Stomach (tissue), 8 donors: ENCODE measurements at regions not wholly inside any gene's neighbourhood (a gene's known extent, or its start where the extent isn't known, plus 50 kb on each side); places are given as distances from the start of the nearest gene placed in this dataset.
A peak's percentile ranks its signal among the peaks of the same experiment; 100 is the strongest.

Source experiments
- DNase-seq, 2 donors: peaks; one replicate each; pipeline versions ENCODE4 v3.0.0 to v3.0.0-alpha.2; 2013 to 2019
- H3K27ac ChIP-seq, 5 donors: fragments of 200-600 bp in 4 of 5; sonication (generic) in 4 of 5; one replicate each; pipeline ENCODE4 v1.5.1; 2013 to 2019; ENCODE audit warnings: mild to moderate bottlenecking in 1 of 5, moderate library complexity in 1 of 5
- H3K27me3 ChIP-seq, 3 donors: fragments of 200-600 bp; sonication (generic); one replicate each; pipeline ENCODE4 v1.5.1; 2017 to 2019; ENCODE audit warnings: mixed run types in 1 of 3
- H3K36me3 ChIP-seq, 4 donors: fragments of 200-600 bp; sonication (generic); 1 replicate in 3 of 4; 2 replicates in 1 of 4; pipeline ENCODE4 v1.5.1; 2016 to 2019
- H3K4me1 ChIP-seq, 4 donors: fragments of 200-600 bp; sonication (generic); one replicate each; pipeline ENCODE4 v1.5.1; 2016 to 2019
- H3K4me3 ChIP-seq, 4 donors: fragments of 200-600 bp; sonication (generic) in 3 of 4; one replicate each; pipeline ENCODE4 v1.5.1; 2016 to 2019; ENCODE audit warnings: mild to moderate bottlenecking in 1 of 4
- H3K9me3 ChIP-seq, 4 donors: fragments of 200-600 bp; sonication (generic); one replicate each; pipeline ENCODE4 v1.5.1; 2016 to 2019
- CTCF ChIP-seq, 7 experiments: fragments of 450-650 bp in 4 of 7; fragments of 200-600 bp in 3 of 7; sonication (generic) in 3 of 7; IDR thresholded peaks; one replicate each; pipeline ENCODE4 v1.5.1; 2016 to 2019; ENCODE audit warnings: antibody characterized with exemption in 7 of 7, control low read depth in 2 of 7, mild to moderate bottlenecking in 1 of 7
- EP300 ChIP-seq: sonication (generic); formaldehyde crosslinking; IDR thresholded peaks from one replicate; pipeline ENCODE4 v1.6.1; 2017; ENCODE audit warnings: antibody characterized with exemption
- POLR2A ChIP-seq, 4 donors: fragments of 450-650 bp; IDR thresholded peaks; one replicate each; pipeline ENCODE4 v1.6.1; 2016; ENCODE audit warnings: antibody characterized with exemption in 4 of 4, control low read depth in 2 of 4, mild to moderate bottlenecking in 1 of 4, moderate library complexity in 1 of 4
- POLR2AphosphoS5 ChIP-seq, 3 donors: sonication (generic); formaldehyde crosslinking; IDR thresholded peaks; one replicate each; pipeline ENCODE4 v1.6.1; 2016; ENCODE audit warnings: antibody characterized with exemption in 3 of 3
- WGBS, 5 donors: extraction: QIAGEN DNeasy Blood & Tissue Kit in 3 of 5; methylation state at CpG; one replicate each; pipeline versions ENCODE4 v1.1.5 to v1.1.7; 2013 to 2018; 5-methylcytosine and 5-hydroxymethylcytosine counted together
- intact Hi-C: fragments of 100-400 bp; cut with DNase I; formaldehyde crosslinking; loops from one replicate; pipeline ENCODE4 v1.15.1; 2023; ENCODE audit warnings: low total_unique reads
- donor health status: healthy with polysubstance abuse.
- donor health status: Bipolar disorder and iron deficiency.
- donor health status: healthy.

- intact Hi-C loops, result no loop called here
Measured at GRCh38 chr3:82229397-82229796, 468.0 kb upstream of the GBE1 start.

DNA sequence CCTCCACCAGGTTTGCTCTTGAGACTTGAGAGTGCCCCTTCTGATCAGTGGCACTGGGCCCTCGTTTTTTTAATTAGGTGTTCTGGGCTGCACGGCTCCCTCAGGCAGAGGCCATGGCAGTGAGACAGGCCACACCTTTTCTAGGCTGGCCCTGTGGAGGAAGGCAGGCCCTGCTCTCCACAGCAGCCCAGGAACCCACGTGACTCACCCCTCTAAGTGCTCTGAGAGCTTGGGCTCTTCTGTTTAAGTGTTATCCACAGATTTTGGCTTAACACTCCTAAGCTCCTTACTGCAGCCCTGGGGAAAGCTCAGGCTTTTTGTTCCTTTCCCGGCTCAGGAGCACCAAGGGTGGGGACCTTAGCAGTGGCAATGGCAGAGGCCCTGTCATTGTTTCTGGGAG lies 463.2 kb upstream of the GBE1 start:
- no peak for DNase-seq
- WGBS, 5 donors, result 75 to 88% (median 83%) methylated on average over 4 of the region's 4 CpGs
- intact Hi-C loops, result no loop called here

More at GRCh38 chr3:82229397-82229796, 468.0 kb upstream of the GBE1 start:
- peak in 1 of 2 donors; percentile 3 for DNase-seq
- Histone ChIP-seq H3K36me3 (no peaks in the 10 kb centered on the region), H3K27ac (no peak overlapping the region), H3K27me3 (no peaks in the 10 kb centered on the region), H3K9me3 (peaks cover 0 to 14% (median 1%) of the 10 kb centered on the region in 4 donors), H3K4me3 (no peak overlapping the region), H3K4me1 (no peaks in the 10 kb centered on the region)
- TF ChIP-seq CTCF (IDR thresholded peaks at IDR 0.05) (no peak), POLR2A (IDR thresholded peaks at IDR 0.05) (no peak), POLR2AphosphoS5 (IDR thresholded peaks at IDR 0.05) (no peak)
- 16 to 31% (median 21%) methylated on average over 4 of the region's 4 CpGs for WGBS, 5 donors

DNA sequence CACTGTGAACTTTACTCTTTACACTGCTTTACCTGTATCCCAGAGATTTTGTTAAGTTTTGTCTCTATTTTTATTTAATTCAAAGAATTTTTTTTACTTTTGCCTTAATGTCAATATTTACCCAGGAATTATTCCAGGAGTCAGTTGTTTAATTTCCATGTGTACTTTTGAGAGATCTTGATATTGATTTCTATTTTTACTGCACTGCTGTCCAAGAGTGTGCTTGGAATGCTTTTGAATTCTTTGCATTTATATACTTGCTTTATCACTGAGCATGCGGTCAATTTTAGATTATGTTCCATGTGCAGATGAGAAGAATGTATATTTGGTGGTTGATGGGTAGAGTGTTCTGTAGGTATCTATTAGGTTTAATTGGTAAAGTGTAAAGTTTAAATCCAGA lies 461.0 kb upstream of the GBE1 start:
- Histone ChIP-seq H3K9me3 (peaks cover 0 to 17% (median 3%) of the 10 kb centered on the region in 4 donors), H3K36me3 (no peaks in the 10 kb centered on the region), H3K4me1 (no peaks in the 10 kb centered on the region), H3K27me3 (no peaks in the 10 kb centered on the region), H3K27ac (no peak overlapping the region), H3K4me3 (no peak overlapping the region)
- no peak for TF ChIP-seq CTCF (IDR thresholded peaks at IDR 0.05)
- no peak for TF ChIP-seq EP300
- TF ChIP-seq POLR2A (IDR thresholded peaks at IDR 0.05), result no peak
- no peak for TF ChIP-seq POLR2AphosphoS5 (IDR thresholded peaks at IDR 0.05)
- intact Hi-C loops, result no loop called here
- no peak for DNase-seq
- 31 to 59% (median 45%) methylated on average over 1 of the region's 1 CpG for WGBS, 5 donors

More for the DNA sequence above, 463.2 kb upstream of the GBE1 start:
- Histone ChIP-seq H3K9me3 (peaks cover 0 to 17% (median 3%) of the 10 kb centered on the region in 4 donors), H3K36me3 (no peaks in the 10 kb centered on the region), H3K27me3 (no peaks in the 10 kb centered on the region), H3K4me3 (no peak overlapping the region), H3K4me1 (no peaks in the 10 kb centered on the region), H3K27ac (no peak overlapping the region)
- no peak for TF ChIP-seq EP300
- no peak for TF ChIP-seq POLR2AphosphoS5 (IDR thresholded peaks at IDR 0.05)
- TF ChIP-seq CTCF (IDR thresholded peaks at IDR 0.05), result no peak

DNA sequence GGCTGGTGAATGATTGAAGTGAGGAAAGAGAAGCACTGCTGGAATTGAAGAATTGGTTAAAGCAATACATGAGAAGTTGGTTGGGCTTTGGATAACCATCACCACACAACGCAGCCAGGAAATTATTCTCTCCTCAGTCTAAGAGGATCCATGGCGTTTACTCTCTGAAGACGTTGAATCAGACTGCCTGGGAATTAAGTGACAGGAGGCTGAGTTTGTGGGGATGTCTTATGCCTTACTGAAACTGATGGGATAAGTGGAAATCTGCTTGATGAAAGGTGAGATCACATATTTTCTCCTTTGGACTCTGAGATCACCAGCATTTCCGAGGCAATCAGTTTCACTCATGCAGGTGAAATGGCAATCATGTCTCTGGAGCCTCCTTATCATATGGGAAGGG lies 456.1 kb upstream of the GBE1 start:
- no peaks in the 10 kb centered on the region for H3K4me1 ChIP-seq
- H3K9me3 ChIP-seq, result no peaks in the 10 kb centered on the region
- TF ChIP-seq EP300 (no peak), POLR2AphosphoS5 (IDR thresholded peaks at IDR 0.05) (no peak), POLR2A (IDR thresholded peaks at IDR 0.05) (no peak), CTCF (IDR thresholded peaks at IDR 0.05) (no peak)
- no peak overlapping the region for H3K27ac ChIP-seq
- no peaks in the 10 kb centered on the region for H3K36me3 ChIP-seq
- no peak overlapping the region for H3K4me3 ChIP-seq
- no peaks in the 10 kb centered on the region for H3K27me3 ChIP-seq
- 78 to 85% (median 81%) methylated on average over 4 of the region's 4 CpGs for WGBS, 5 donors
- intact Hi-C loops, result no loop called here
- DNase-seq, result no peak
